ENCODE measurements at regions not wholly inside any gene's neighbourhood (a gene's known extent, or its start where the extent isn't known, plus 50 kb on each side); places are given as distances from the start of the nearest gene placed in this dataset.

DNA sequence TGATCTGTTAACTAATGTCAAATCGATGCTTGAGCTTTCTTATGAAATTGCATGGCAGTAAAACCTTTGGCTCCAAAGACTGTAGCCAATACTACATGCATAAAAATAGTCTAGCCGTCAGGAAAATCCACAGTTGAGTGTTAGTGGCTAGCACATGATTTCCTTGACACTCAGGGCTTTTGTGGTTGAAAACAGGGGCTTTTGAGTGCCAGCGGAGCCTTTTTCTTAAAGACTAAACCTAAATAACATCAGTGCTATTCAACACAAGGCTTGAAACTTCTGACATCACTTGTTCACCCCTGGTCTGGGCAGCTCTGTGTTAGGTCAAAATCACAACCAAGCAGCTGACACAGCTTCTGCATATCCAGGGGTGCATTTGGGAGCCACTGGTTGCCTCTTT is 124.2 kb upstream of the BMPER start:
- 54% methylated on average over 3 of the region's 3 CpGs for WGBS
- no peaks in the 10 kb centered on the region for H3K9me3 ChIP-seq (ENCODE audit: control insufficient read depth in 2 of 2, insufficient read depth in 1 of 2, low read length in 1 of 2)
- H3K27me3 ChIP-seq (ENCODE audit: control insufficient read depth in 2 of 2, insufficient read depth in 1 of 2, low read length in 1 of 2) = no peaks in the 10 kb centered on the region
- H3K27ac ChIP-seq (ENCODE audit: low read depth in 1 of 2, low read length in 1 of 2) = no peak overlapping the region
- H3K4me3 ChIP-seq (ENCODE audit: low read length in 2 of 2) = no peak overlapping the region
- no peaks in the 10 kb centered on the region for H3K36me3 ChIP-seq (ENCODE audit: control insufficient read depth in 2 of 2, insufficient read depth in 2 of 2, low read length in 1 of 2)
- no peak for DNase-seq (ENCODE audit: low read depth in 6 of 9, low spot score in 9 of 9)
- no peaks in the 10 kb centered on the region for H3K4me1 ChIP-seq (ENCODE audit: control insufficient read depth in 2 of 2, insufficient read depth in 2 of 2, low read length in 2 of 2)

DNA sequence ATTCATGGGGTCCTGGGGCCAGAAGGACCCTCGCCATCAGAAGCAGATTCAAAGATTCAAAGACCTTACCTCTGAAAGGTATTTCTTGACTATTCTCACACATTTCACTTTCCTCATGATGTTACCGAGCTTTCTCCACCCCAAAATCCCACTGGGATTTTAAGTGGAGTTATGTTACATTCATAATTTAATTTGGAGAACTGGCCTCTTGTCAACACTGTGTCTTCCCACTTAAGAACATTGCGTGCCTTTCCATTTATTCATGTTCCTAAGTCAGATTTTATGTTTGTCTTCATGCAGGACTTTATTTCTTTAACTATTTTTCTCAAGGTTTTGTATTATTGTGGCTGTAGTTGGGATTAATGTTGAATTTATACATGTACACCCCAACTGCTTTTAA is 123.5 kb upstream of the BMPER start:
- no peak for DNase-seq (ENCODE audit: low read depth in 6 of 9, low spot score in 9 of 9)
- Histone ChIP-seq H3K27ac (ENCODE audit: low read depth in 1 of 2, low read length in 1 of 2) (no peak overlapping the region), H3K36me3 (ENCODE audit: control insufficient read depth in 2 of 2, insufficient read depth in 2 of 2, low read length in 1 of 2) (no peaks in the 10 kb centered on the region), H3K27me3 (ENCODE audit: control insufficient read depth in 2 of 2, insufficient read depth in 1 of 2, low read length in 1 of 2) (no peaks in the 10 kb centered on the region), H3K4me1 (ENCODE audit: control insufficient read depth in 2 of 2, insufficient read depth in 2 of 2, low read length in 2 of 2) (no peaks in the 10 kb centered on the region), H3K4me3 (ENCODE audit: low read length in 2 of 2) (no peak overlapping the region), H3K9me3 (ENCODE audit: control insufficient read depth in 2 of 2, insufficient read depth in 1 of 2, low read length in 1 of 2) (no peaks in the 10 kb centered on the region)
- WGBS = 97% methylated on average over 3 of the region's 3 CpGs

GRCh38 chr7:33784000-33784399 is 121.3 kb upstream of the BMPER start:
- H3K27me3 ChIP-seq (ENCODE audit: control insufficient read depth in 2 of 2, insufficient read depth in 1 of 2, low read length in 1 of 2) = no peaks in the 10 kb centered on the region
- H3K36me3 ChIP-seq (ENCODE audit: control insufficient read depth in 2 of 2, insufficient read depth in 2 of 2, low read length in 1 of 2) = no peaks in the 10 kb centered on the region
- DNase-seq (ENCODE audit: low read depth in 6 of 9, low spot score in 9 of 9) = no peak
- 94% methylated on average over 2 of the region's 2 CpGs for WGBS
- H3K4me1 ChIP-seq (ENCODE audit: control insufficient read depth in 2 of 2, insufficient read depth in 2 of 2, low read length in 2 of 2) = peaks cover 0 to 2% of the 10 kb centered on the region in 2 donors
- no peak overlapping the region for H3K4me3 ChIP-seq (ENCODE audit: low read length in 2 of 2)
- no peak overlapping the region for H3K27ac ChIP-seq (ENCODE audit: low read depth in 1 of 2, low read length in 1 of 2)
- no peaks in the 10 kb centered on the region for H3K9me3 ChIP-seq (ENCODE audit: control insufficient read depth in 2 of 2, insufficient read depth in 1 of 2, low read length in 1 of 2)

GRCh38 chr7:33788531-33788930 is 116.8 kb upstream of the BMPER start:
- Histone ChIP-seq H3K4me3 (ENCODE audit: low read length in 2 of 2) (no peak overlapping the region), H3K27me3 (ENCODE audit: control insufficient read depth in 2 of 2, insufficient read depth in 1 of 2, low read length in 1 of 2) (no peaks in the 10 kb centered on the region), H3K4me1 (ENCODE audit: control insufficient read depth in 2 of 2, insufficient read depth in 2 of 2, low read length in 2 of 2) (peaks cover 0 to 4% of the 10 kb centered on the region in 2 donors), H3K9me3 (ENCODE audit: control insufficient read depth in 2 of 2, insufficient read depth in 1 of 2, low read length in 1 of 2) (no peaks in the 10 kb centered on the region), H3K27ac (ENCODE audit: low read depth in 1 of 2, low read length in 1 of 2) (peak overlapping the region in 1 of 2 donors; percentile 51), H3K36me3 (ENCODE audit: control insufficient read depth in 2 of 2, insufficient read depth in 2 of 2, low read length in 1 of 2) (no peaks in the 10 kb centered on the region)
- 93% methylated on average over 6 of the region's 6 CpGs for WGBS
- DNase-seq (ENCODE audit: low read depth in 6 of 9, low spot score in 9 of 9) = peak in 4 of 9 donors; percentile 1 to 28 (median 6)

GRCh38 chr7:33789871-33790630 is 115.3 kb upstream of the BMPER start:
- Histone ChIP-seq H3K9me3 (ENCODE audit: control insufficient read depth in 2 of 2, insufficient read depth in 1 of 2, low read length in 1 of 2) (no peaks in the 10 kb centered on the region), H3K36me3 (ENCODE audit: control insufficient read depth in 2 of 2, insufficient read depth in 2 of 2, low read length in 1 of 2) (no peaks in the 10 kb centered on the region), H3K4me3 (ENCODE audit: low read length in 2 of 2) (no peak overlapping the region), H3K4me1 (ENCODE audit: control insufficient read depth in 2 of 2, insufficient read depth in 2 of 2, low read length in 2 of 2) (peaks cover 0 to 4% of the 10 kb centered on the region in 2 donors), H3K27me3 (ENCODE audit: control insufficient read depth in 2 of 2, insufficient read depth in 1 of 2, low read length in 1 of 2) (no peaks in the 10 kb centered on the region), H3K27ac (ENCODE audit: low read depth in 1 of 2, low read length in 1 of 2) (no peak overlapping the region)
- DNase-seq (ENCODE audit: low read depth in 6 of 9, low spot score in 9 of 9) = no peak
- 31% methylated on average over 11 of the region's 11 CpGs for WGBS

- H3K36me3 ChIP-seq (ENCODE audit: control insufficient read depth in 2 of 2, insufficient read depth in 2 of 2, low read length in 1 of 2) = no peaks in the 10 kb centered on the region
- DNase-seq (ENCODE audit: low read depth in 6 of 9, low spot score in 9 of 9) = no peak
- no peaks in the 10 kb centered on the region for H3K27me3 ChIP-seq (ENCODE audit: control insufficient read depth in 2 of 2, insufficient read depth in 1 of 2, low read length in 1 of 2)
- H3K27ac ChIP-seq (ENCODE audit: low read depth in 1 of 2, low read length in 1 of 2) = no peak overlapping the region
- peaks cover 0 to 4% of the 10 kb centered on the region in 2 donors for H3K4me1 ChIP-seq (ENCODE audit: control insufficient read depth in 2 of 2, insufficient read depth in 2 of 2, low read length in 2 of 2)
- no peak overlapping the region for H3K4me3 ChIP-seq (ENCODE audit: low read length in 2 of 2)
- H3K9me3 ChIP-seq (ENCODE audit: control insufficient read depth in 2 of 2, insufficient read depth in 1 of 2, low read length in 1 of 2) = no peaks in the 10 kb centered on the region
- WGBS = 76% methylated on average over 5 of the region's 5 CpGs
Observed at GRCh38 chr7:33790746-33791145, 114.6 kb upstream of the BMPER start.

DNA sequence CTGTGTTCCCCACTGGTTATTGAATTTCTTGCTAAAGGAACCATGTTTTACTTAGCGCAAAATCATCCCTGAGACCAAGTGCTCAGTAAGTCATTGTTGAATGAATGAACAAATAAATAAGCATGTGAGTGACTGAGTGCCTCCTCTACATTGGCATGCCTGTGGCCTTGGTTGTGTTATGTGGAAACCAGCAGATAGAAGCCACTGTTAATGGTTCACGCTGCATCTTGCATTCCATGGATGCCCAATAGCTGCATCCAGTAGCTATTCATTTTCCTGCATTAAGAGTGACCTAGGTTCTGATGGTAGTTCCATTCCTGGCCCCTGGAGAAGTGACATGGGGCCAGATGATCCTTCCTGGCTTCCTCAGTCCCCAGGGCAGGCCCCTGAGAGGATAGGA is 113.3 kb upstream of the BMPER start:
- Histone ChIP-seq H3K9me3 (ENCODE audit: control insufficient read depth in 2 of 2, insufficient read depth in 1 of 2, low read length in 1 of 2) (no peaks in the 10 kb centered on the region), H3K27ac (ENCODE audit: low read depth in 1 of 2, low read length in 1 of 2) (no peak overlapping the region), H3K4me1 (ENCODE audit: control insufficient read depth in 2 of 2, insufficient read depth in 2 of 2, low read length in 2 of 2) (peaks cover 0 to 4% of the 10 kb centered on the region in 2 donors), H3K4me3 (ENCODE audit: low read length in 2 of 2) (no peak overlapping the region), H3K36me3 (ENCODE audit: control insufficient read depth in 2 of 2, insufficient read depth in 2 of 2, low read length in 1 of 2) (no peaks in the 10 kb centered on the region), H3K27me3 (ENCODE audit: control insufficient read depth in 2 of 2, insufficient read depth in 1 of 2, low read length in 1 of 2) (no peaks in the 10 kb centered on the region)
- DNase-seq (ENCODE audit: low read depth in 6 of 9, low spot score in 9 of 9) = no peak
- WGBS = 98% methylated on average over 2 of the region's 2 CpGs

GRCh38 chr7:33792547-33793105 is 112.7 kb upstream of the BMPER start:
- no peak overlapping the region for H3K4me3 ChIP-seq (ENCODE audit: low read length in 2 of 2)
- no peak overlapping the region for H3K27ac ChIP-seq (ENCODE audit: low read depth in 1 of 2, low read length in 1 of 2)
- no peaks in the 10 kb centered on the region for H3K27me3 ChIP-seq (ENCODE audit: control insufficient read depth in 2 of 2, insufficient read depth in 1 of 2, low read length in 1 of 2)
- no peaks in the 10 kb centered on the region for H3K36me3 ChIP-seq (ENCODE audit: control insufficient read depth in 2 of 2, insufficient read depth in 2 of 2, low read length in 1 of 2)
- H3K4me1 ChIP-seq (ENCODE audit: control insufficient read depth in 2 of 2, insufficient read depth in 2 of 2, low read length in 2 of 2) = peaks cover 0 to 4% of the 10 kb centered on the region in 2 donors
- H3K9me3 ChIP-seq (ENCODE audit: control insufficient read depth in 2 of 2, insufficient read depth in 1 of 2, low read length in 1 of 2) = no peaks in the 10 kb centered on the region
- WGBS = 93% methylated on average over 4 of the region's 4 CpGs
- no peak for DNase-seq (ENCODE audit: low read depth in 6 of 9, low spot score in 9 of 9)

GRCh38 chr7:33793616-33794015 is 111.7 kb upstream of the BMPER start:
- H3K36me3 ChIP-seq (ENCODE audit: control insufficient read depth in 2 of 2, insufficient read depth in 2 of 2, low read length in 1 of 2) = no peaks in the 10 kb centered on the region
- H3K27me3 ChIP-seq (ENCODE audit: control insufficient read depth in 2 of 2, insufficient read depth in 1 of 2, low read length in 1 of 2) = no peaks in the 10 kb centered on the region
- H3K4me1 ChIP-seq (ENCODE audit: control insufficient read depth in 2 of 2, insufficient read depth in 2 of 2, low read length in 2 of 2) = peaks cover 0 to 4% of the 10 kb centered on the region in 2 donors
- DNase-seq (ENCODE audit: low read depth in 6 of 9, low spot score in 9 of 9) = no peak
- H3K9me3 ChIP-seq (ENCODE audit: control insufficient read depth in 2 of 2, insufficient read depth in 1 of 2, low read length in 1 of 2) = no peaks in the 10 kb centered on the region
- H3K4me3 ChIP-seq (ENCODE audit: low read length in 2 of 2) = no peak overlapping the region
- WGBS = 93% methylated on average over 2 of the region's 2 CpGs
- H3K27ac ChIP-seq (ENCODE audit: low read depth in 1 of 2, low read length in 1 of 2) = no peak overlapping the region

All from thymus (tissue), 11 donors.